ENCODE measurements at regions not wholly inside any gene's neighbourhood (a gene's known extent, or its start where the extent isn't known, plus 50 kb on each side); places are given as distances from the start of the nearest gene placed in this dataset.

DNA sequence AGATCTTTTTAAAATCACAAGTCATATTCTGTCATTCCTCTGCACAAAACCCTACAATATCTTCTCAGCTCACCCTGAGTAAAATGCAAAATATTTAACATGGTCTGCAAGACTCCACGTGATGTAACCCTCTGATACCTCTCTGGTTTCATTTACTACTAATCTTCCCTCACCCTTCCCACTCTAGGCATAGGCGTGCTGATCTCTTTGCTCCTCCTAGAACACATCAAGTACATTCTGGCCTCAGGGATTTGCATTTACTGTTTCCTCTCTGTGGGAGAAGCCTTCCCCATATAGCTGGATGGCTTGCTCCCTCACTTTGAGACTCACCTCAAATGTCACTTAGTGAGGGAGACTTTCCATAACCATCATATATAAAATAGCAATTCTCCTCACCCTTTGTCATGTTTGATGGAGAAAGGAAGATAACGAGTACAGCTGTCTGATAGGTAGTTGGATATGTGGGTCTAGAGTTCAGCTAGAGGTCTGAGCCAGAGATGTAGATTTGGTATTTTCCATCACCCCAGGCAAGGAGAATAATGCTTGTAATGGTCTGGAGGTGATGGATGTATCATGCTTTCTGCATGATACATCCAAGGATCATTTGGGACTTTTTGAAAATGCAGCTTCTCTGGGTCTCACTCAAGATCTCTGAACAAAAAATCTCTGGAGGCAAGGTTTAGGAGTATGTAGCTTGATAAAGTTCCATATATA, 123.9 kb upstream of the VAMP7 start:
- ChIA-PET CTCF (no interaction called here), POLR2A (ENCODE audit: low non-redundant PET) (no interaction called here)
- no TSS peak for BruUV-seq (replicated peaks)
- Histone ChIP-seq H3K9me3 (ENCODE audit: low read depth, low read length, poor library complexity, severe bottlenecking) (peaks cover 2% of the 10 kb centered on the region), H3K27ac (ENCODE audit: low read depth, low read length, poor library complexity, severe bottlenecking) (no peak overlapping the region), H3K4me1 (ENCODE audit: insufficient read depth, low read length, poor library complexity, severe bottlenecking) (no peaks in the 10 kb centered on the region), H3K27me3 (replicated peaks; ENCODE audit: insufficient read depth, low read depth, low read length, poor library complexity) (no peaks in the 10 kb centered on the region), H3K36me3 (ENCODE audit: insufficient read depth, low read length, poor library complexity, severe bottlenecking) (no peaks in the 10 kb centered on the region), H3K4me3 (ENCODE audit: low read depth, low read length, poor library complexity, severe bottlenecking) (no peak overlapping the region)
- DNase-seq (ENCODE audit: low spot score): no peak
- intact Hi-C loops (cut with micrococcal nuclease; ENCODE audit: unreplicated experiment): no loop called here
- TF ChIP-seq EZH2 (IDR thresholded peaks at IDR 0.05; ENCODE audit: borderline replicate concordance, low read depth, low read length, poor library complexity, severe bottlenecking): no peak
- TF ChIP-seq, protein P1, sequence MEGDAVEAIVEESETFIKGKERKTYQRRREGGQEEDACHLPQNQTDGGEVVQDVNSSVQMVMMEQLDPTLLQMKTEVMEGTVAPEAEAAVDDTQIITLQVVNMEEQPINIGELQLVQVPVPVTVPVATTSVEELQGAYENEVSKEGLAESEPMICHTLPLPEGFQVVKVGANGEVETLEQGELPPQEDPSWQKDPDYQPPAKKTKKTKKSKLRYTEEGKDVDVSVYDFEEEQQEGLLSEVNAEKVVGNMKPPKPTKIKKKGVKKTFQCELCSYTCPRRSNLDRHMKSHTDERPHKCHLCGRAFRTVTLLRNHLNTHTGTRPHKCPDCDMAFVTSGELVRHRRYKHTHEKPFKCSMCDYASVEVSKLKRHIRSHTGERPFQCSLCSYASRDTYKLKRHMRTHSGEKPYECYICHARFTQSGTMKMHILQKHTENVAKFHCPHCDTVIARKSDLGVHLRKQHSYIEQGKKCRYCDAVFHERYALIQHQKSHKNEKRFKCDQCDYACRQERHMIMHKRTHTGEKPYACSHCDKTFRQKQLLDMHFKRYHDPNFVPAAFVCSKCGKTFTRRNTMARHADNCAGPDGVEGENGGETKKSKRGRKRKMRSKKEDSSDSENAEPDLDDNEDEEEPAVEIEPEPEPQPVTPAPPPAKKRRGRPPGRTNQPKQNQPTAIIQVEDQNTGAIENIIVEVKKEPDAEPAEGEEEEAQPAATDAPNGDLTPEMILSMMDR (conservative IDR thresholded peaks at IDR 0.05; ENCODE audit: low read depth, low read length): no peak

DNA sequence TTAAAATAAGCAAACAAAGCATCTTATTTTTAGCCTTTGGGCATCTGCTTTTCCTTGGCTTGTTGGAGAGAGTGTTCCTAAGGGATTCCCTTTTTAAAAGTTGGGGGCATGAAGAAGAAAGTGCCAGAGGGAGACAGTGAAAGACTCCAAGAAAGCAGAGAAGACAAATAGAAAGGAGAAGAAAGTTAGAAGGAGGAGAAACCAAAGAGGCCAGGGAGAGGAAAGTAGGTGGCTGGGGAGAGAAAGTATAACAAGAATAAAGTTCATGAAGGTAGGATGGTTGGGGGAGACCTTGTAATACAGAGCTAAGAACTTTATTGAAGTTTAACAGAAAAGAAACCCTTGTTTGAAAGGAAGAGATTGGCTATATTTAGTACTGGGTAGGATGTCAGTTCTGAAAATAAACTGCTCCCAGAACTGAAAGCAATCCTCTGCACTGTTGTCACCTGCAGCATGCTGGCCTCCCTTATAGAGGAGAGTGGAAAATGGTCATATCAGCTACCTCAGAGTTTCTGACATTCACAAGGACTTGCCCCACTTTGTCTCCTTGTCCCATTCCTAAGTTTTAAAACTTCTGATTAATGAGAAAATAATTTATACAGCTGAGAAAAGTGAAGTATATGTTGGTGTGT, 125.3 kb upstream of the VAMP7 start:
- Histone ChIP-seq H3K4me1 (ENCODE audit: insufficient read depth, low read length, poor library complexity, severe bottlenecking) (no peaks in the 10 kb centered on the region), H3K4me3 (ENCODE audit: low read depth, low read length, poor library complexity, severe bottlenecking) (no peak overlapping the region), H3K27me3 (replicated peaks; ENCODE audit: insufficient read depth, low read depth, low read length, poor library complexity) (no peaks in the 10 kb centered on the region), H3K9me3 (ENCODE audit: low read depth, low read length, poor library complexity, severe bottlenecking) (no peaks in the 10 kb centered on the region), H3K36me3 (ENCODE audit: insufficient read depth, low read length, poor library complexity, severe bottlenecking) (no peaks in the 10 kb centered on the region), H3K27ac (ENCODE audit: low read depth, low read length, poor library complexity, severe bottlenecking) (no peak overlapping the region)
- no TSS peak for BruUV-seq (replicated peaks)
- intact Hi-C loops (cut with micrococcal nuclease; ENCODE audit: unreplicated experiment): no loop called here
- TF ChIP-seq, protein P1 (conservative IDR thresholded peaks at IDR 0.05; ENCODE audit: low read depth, low read length): no peak
- no peak for TF ChIP-seq EZH2 (IDR thresholded peaks at IDR 0.05; ENCODE audit: borderline replicate concordance, low read depth, low read length, poor library complexity, severe bottlenecking)
- POLR2A ChIA-PET (ENCODE audit: low non-redundant PET): no interaction called here
- CTCF ChIA-PET: no interaction called here
- DNase-seq (ENCODE audit: low spot score): no peak

- Histone ChIP-seq H3K4me1 (ENCODE audit: insufficient read depth, low read length, poor library complexity, severe bottlenecking) (no peaks in the 10 kb centered on the region), H3K27me3 (replicated peaks; ENCODE audit: insufficient read depth, low read depth, low read length, poor library complexity) (no peaks in the 10 kb centered on the region), H3K27ac (ENCODE audit: low read depth, low read length, poor library complexity, severe bottlenecking) (no peak overlapping the region), H3K9me3 (ENCODE audit: low read depth, low read length, poor library complexity, severe bottlenecking) (no peaks in the 10 kb centered on the region), H3K36me3 (ENCODE audit: insufficient read depth, low read length, poor library complexity, severe bottlenecking) (no peaks in the 10 kb centered on the region), H3K4me3 (ENCODE audit: low read depth, low read length, poor library complexity, severe bottlenecking) (no peak overlapping the region)
- CTCF ChIA-PET: no interaction called here
- POLR2A ChIA-PET (ENCODE audit: low non-redundant PET): no interaction called here
- TF ChIP-seq, protein P1 (conservative IDR thresholded peaks at IDR 0.05; ENCODE audit: low read depth, low read length): no peak
- TF ChIP-seq EZH2 (IDR thresholded peaks at IDR 0.05; ENCODE audit: borderline replicate concordance, low read depth, low read length, poor library complexity, severe bottlenecking): no peak
- no TSS peak for BruUV-seq (replicated peaks)
- intact Hi-C loops (cut with micrococcal nuclease; ENCODE audit: unreplicated experiment): no loop called here
- DNase-seq (ENCODE audit: low spot score): no peak
Observed at GRCh38 chrX:155751131-155751530, 130.0 kb upstream of the VAMP7 start.

Data from A673 (cell line).